T-helper 1 cell (primary cell): ENCODE measurements at regions not wholly inside any gene's neighbourhood (a gene's known extent, or its start where the extent isn't known, plus 50 kb on each side); places are given as distances from the start of the nearest gene placed in this dataset.
"Not testable (repeated sequence)": the region's sequence is repeated elsewhere in the genome, so short reads cannot be mapped to it uniquely, and the experiment has no call there.

Experiments used
- DNase-seq, 5 donors: peaks; one replicate each; pipeline ENCODE4 v3.0.0-alpha.2; 2012 to 2020

DNA sequence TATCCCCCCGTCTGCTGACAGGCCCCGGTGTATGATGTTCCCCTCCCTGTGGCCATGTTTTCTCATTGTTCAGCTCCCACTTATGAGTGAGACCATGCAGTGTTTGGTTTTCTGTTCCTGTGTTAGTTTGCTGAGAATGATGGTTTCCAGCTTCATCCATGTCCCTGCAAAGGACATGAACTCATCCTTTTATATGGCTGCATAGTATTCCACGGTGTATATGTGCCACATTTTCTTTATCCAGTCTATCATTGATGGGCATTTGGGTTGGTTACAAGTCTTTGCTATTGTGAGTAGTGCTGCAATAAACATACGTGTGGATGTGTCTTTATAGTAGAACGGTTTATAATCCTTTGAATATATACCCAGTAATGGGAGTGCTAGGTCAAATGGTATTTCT lies 244.7 kb downstream of the NEBL start:
- not testable (repeated sequence) for DNase-seq

GRCh38 chr10:20648263-20648874 lies 248.7 kb downstream of the NEBL start:
- DNase-seq, result no peak

DNA sequence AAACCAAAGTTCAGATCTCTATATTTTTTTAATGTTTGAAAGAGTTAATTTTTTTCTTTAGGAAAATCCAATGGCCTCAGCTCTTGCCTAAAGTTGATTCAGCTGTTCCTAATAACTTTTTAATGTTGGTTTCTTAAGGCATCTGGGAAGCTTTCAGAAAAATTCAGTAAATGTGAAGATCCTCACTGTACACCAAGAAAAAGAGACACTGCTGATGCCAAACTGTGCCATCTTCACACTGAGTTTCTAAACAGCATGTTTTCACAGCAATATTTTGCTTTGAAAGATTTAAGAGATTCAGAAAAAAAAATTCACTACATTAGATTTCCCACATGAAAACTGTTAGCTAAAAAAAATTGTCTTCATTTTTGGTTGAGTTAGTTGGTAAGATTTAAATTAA lies 249.4 kb downstream of the NEBL start:
- DNase-seq, result no peak

DNA sequence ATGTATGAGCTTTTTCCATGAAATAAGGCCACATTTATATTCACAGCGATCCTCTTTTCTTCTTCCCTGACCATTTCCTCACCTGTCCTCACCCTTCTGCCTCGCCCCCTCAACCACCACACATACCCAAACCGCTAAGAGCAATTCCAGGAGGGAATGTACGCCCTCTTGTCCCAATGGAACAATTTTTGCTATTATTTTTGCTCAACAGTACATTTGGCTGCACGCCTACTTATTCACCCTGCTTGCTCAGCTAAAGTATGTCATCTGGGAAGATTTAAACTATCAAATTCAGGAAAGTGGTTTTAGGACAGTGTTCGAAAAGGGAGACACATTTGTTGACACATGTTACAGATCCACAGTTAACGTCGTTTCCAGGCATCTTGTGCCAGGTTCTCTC lies 252.7 kb downstream of the NEBL start:
- DNase-seq, result no peak

DNA sequence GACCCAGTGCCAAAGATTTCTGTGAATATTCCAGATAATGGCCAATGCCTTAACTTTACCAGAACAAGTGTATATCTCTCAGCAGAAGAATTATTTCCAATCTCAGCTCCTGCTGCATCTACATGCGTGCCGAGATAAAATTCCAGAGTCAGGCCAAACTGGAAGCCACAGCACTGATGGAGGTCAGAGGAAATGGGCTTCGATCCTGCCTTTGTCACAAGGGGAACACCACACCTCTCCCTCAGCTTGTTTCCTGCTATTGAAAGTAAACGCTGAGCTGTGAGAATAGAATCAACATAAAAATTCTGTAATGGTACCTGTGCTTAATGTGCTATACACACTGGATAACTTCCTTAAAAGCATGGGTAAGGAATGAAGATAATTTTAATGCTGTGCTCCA lies 255.5 kb downstream of the NEBL start:
- DNase-seq, result no peak

DNA sequence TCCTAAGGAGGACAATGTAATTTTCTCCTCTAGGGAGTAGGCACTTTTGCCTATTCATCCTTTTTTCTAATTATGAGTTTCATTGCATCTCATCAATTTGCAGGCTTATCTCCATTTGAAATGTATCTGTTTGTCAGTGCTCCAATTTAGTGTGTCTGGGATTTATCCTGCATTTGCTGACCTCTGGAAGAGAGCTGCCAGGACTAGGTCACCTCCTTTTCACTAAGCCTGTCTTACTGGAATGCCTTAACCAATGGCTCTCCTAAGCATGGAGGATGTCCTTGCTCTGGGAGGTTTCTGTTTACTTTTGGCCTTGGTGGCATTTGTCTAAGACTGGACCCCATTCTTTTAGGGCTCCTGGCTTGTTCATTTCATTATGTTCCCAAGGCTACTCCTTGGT lies 261.5 kb downstream of the NEBL start:
- no peak for DNase-seq

GRCh38 chr10:20634839-20635238 lies 262.3 kb downstream of the NEBL start:
- no peak for DNase-seq

DNA sequence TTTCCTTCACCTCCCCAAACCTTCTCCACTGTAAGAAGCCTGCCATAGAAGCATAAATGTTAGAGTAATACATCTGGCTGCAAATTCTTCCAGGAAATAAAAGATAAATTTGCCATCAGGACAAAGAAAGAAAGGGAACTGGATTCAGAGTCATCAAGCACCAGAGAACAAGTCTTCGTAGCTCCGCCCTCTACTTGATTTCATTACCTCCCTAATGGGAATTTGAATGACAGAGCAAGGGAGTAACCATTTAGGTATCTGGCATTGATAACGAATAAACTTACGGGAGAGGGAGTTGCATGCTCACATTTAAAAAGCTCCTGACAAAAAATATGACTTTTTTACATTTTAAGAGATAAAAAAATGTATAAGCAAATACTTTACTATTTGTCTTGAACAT lies 263.4 kb downstream of the NEBL start:
- DNase-seq, result no peak

DNA sequence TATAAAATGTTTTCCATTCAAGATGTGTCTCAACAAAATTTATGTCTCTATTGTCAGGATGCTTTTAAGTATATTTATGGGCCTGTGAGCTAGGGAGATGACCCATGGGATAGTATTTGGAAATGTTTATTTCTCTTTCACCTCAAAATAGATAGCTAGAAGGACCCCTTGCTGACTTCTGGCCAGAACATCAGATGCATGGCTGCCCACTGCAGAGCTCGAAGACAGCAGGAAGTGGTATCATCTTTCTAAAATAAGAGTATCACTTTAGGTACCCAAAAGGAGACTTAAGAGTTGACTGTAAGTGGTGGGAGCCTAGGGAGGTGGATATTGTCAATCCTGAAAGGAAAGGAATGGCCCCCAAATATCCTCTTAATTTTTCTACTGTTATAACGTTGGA lies 264.4 kb downstream of the NEBL start:
- DNase-seq, result no peak

- no peak for DNase-seq
These were observed 265.9 kb downstream of the NEBL start for GRCh38 chr10:20631229-20631628.

GRCh38 chr10:20630092-20630643 lies 266.9 kb downstream of the NEBL start:
- peak in 1 of 5 donors; percentile 1 for DNase-seq

- no peak for DNase-seq
These were observed 269.1 kb downstream of the NEBL start for GRCh38 chr10:20627946-20628507.

GRCh38 chr10:20627087-20627486 lies 270.0 kb downstream of the NEBL start:
- DNase-seq, result no peak

DNA sequence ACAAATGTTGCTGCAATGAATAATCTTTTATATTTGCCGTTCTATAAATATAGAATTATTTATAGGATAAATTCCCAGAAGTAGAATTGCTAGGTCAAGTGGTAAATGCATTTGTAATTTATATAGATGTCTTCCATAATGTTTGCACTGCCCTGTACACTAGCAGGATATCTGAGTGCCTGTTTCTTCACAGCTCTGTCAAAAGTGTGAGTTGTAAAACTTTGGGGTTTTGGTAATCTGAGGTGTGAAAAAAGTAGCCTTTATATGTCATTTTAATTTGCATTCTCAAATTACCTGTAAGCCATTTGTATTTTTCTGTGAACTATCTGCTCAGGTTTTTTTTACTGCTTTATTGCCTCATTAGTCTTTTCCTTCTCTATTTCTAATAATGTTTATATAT lies 271.2 kb downstream of the NEBL start:
- no peak for DNase-seq

- no peak for DNase-seq
These were observed 272.5 kb downstream of the NEBL start for GRCh38 chr10:20624642-20625041.

DNA sequence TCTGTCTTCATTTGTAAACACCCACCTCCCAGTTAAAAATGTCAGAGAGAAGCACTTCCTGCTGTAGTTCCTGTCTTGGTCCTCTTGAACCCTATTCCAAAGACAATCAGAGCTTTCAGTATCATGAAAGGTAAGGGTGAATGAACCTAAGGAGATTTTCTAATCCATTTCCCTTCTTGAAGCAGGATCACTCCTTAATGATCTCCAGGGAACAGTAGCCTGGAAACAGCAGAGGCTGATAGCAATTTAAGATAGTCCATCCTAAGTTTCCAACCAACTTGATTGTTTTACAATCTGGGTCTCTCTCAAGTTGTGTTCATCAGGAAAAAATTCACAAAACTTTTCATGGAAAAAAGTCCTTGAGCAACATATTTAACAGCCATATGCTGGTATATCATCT lies 273.6 kb downstream of the NEBL start:
- DNase-seq, result no peak

DNA sequence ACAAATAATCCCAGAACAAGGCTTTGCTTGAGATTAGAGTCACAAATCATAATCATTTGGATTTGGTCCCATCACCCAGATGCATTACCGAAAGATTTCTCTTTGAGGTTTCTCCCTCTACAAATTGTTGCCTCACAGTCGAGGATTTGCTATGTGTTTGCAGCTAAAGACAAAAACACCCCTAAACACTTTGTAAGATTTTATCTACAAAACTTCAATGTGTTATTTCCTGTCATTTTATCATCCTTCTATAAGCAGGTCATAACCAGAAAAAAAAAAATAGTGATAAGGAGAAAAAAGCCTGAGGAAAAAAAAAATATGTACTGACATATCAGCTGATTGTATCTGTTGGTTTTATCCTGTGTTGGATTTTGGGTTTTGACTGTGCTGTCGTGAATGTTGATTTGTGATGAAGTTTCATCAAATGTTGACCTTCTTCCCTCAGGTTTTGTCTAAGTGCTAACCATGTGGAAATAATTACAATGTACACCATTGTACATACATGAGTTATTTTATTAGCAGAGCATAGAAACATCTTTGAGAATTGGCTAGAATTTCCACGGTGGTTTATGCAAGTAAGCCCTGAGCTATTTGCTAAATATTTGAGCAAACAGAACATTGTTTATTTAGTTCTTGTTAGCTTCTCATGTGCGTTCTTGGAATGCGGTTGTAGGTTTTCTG lies 274.4 kb downstream of the NEBL start:
- DNase-seq, result no peak

GRCh38 chr10:20620981-20621380 lies 276.1 kb downstream of the NEBL start:
- DNase-seq, result no peak

- no peak for DNase-seq
These were observed 279.0 kb downstream of the NEBL start for GRCh38 chr10:20618011-20618547.

GRCh38 chr10:20616918-20617810 lies 279.9 kb downstream of the NEBL start:
- peak in 1 of 5 donors; percentile 39 for DNase-seq

DNA sequence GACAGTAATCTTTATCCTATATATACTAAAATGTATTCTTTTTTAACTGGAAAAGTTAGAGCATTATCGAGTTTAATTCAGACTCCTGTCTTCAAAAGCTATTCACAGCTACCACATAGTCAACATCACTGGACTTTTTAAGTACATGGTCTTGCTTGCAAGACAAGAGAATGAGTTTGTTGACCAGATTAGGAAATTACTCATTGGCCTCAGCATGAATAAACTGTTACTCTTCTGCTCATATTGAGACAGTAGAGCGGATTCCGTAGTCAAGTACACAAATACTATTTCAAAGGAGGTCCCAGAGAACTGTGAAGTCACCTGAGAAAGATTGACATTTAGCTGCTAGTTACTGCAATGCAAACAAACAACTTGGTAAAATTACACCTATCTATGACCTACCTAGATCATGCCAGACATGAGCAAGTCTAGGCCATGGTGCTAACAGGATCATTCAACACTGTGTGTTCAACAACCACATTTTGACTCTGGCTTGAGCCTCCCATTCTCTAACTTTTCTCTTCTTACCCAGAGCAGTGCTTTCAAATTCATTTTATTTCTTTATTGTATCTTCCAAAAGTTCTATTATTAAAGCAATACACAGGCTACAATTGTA lies 280.9 kb downstream of the NEBL start:
- no peak for DNase-seq

- DNase-seq, result no peak
These were observed 281.7 kb downstream of the NEBL start for GRCh38 chr10:20615395-20615794.
